PC-3 (cell line): ENCODE measurements at regions not wholly inside any gene's neighbourhood (a gene's known extent, or its start where the extent isn't known, plus 50 kb on each side); places are given as distances from the start of the nearest gene placed in this dataset.

ENCODE experiments used
- ATAC-seq: fragments of 200-7000 bp; cut with Tn5 transposase; 2 replicates; pipeline ENCODE4 v1.9.1; 2020; ENCODE audit warnings: mild to moderate bottlenecking, moderate library complexity
- BruUV-seq: library from RNA; stranded (reverse); fragments of 400-500 nt; replicated peaks from 2 replicates; lab custom pipeline; 2021; lab: Mats Ljungman, UMichigan
- CTCF ChIA-PET: fragments of 300-600 bp; sonication (Branson Sonifier 250); formaldehyde crosslinking; loops from one replicate; lab custom pipeline; 2022; ENCODE audit warnings: antibody characterized with exemption; lab: Charles Lee
- POLR2A ChIA-PET: fragments of 300-600 bp; sonication (Branson Sonifier 250); formaldehyde crosslinking; loops from one replicate; lab custom pipeline; 2022; ENCODE audit warnings: antibody characterized with exemption; ENCODE audit not compliant: unreplicated experiment; lab: Charles Lee
- DNase-seq: peaks from one replicate; pipeline ENCODE4 v3.0.0-alpha.2; 2015
- H2AFZ ChIP-seq: fragments of 300-600 bp; sonication (generic); 2 replicates; pipeline ENCODE4 v1.6.0; 2016; ENCODE audit warnings: antibody characterized with exemption, low read length
- H3F3A ChIP-seq: fragments of 300-600 bp; sonication (generic); one replicate; pipeline ENCODE4 v1.6.0; 2017; ENCODE audit warnings: antibody characterized with exemption, low read length, control low read depth, mild to moderate bottlenecking; ENCODE audit not compliant: unreplicated experiment
- H3K27ac ChIP-seq: fragments of 300-600 bp; sonication (generic); 2 replicates; pipeline ENCODE4 v1.5.1; 2016; ENCODE audit warnings: mild to moderate bottlenecking, low read length
- H3K27me3 ChIP-seq: fragments of 300-600 bp; sonication (generic); 2 replicates; pipeline ENCODE4 v1.6.1; 2016; ENCODE audit warnings: low read length, mixed read lengths
- H3K36me3 ChIP-seq: fragments of 300-600 bp; sonication (generic); 2 replicates; pipeline ENCODE4 v1.6.1; 2016; ENCODE audit warnings: low read depth, mixed run types, low read length, mixed read lengths
- H3K4me1 ChIP-seq: fragments of 300-600 bp; sonication (generic); 2 replicates; pipeline ENCODE4 v1.5.1; 2016; ENCODE audit warnings: low read length; ENCODE audit not compliant: insufficient read depth
- H3K4me2 ChIP-seq: fragments of 300-600 bp; sonication (generic); 2 replicates; pipeline ENCODE4 v1.6.0; 2016; ENCODE audit warnings: low read length
- H3K4me3 ChIP-seq: fragments of 300-600 bp; sonication (generic); 2 replicates; pipeline ENCODE4 v1.5.1; 2016; ENCODE audit warnings: mild to moderate bottlenecking, low read length, mixed read lengths
- H3K79me2 ChIP-seq: fragments of 300-600 bp; sonication (generic); 2 replicates; pipeline ENCODE4 v1.6.1; 2017; ENCODE audit warnings: low read length, mixed read lengths
- H3K9ac ChIP-seq: fragments of 300-600 bp; sonication (generic); 2 replicates; pipeline ENCODE4 v1.6.0; 2016; ENCODE audit warnings: mild to moderate bottlenecking, low read length
- H3K9me2 ChIP-seq: fragments of 300-600 bp; sonication (generic); replicated peaks from 2 replicates; pipeline ENCODE4 v1.6.1; 2016; ENCODE audit warnings: mixed run types, low read length, mixed read lengths
- H3K9me3 ChIP-seq: fragments of 300-600 bp; sonication (generic); 2 replicates; pipeline ENCODE4 v1.6.1; 2016; ENCODE audit warnings: low read length, mixed read lengths
- H4K20me1 ChIP-seq: fragments of 300-600 bp; sonication (generic); 2 replicates; pipeline ENCODE4 v1.6.1; 2016; ENCODE audit warnings: low read length, mixed read lengths
- EZH2 ChIP-seq: fragments of 300-600 bp; sonication (generic); IDR thresholded peaks from one replicate; pipeline ENCODE4 v1.6.1; 2017; ENCODE audit warnings: antibody characterized with exemption, mild to moderate bottlenecking, low read length; ENCODE audit not compliant: unreplicated experiment
- EZH2phosphoT487 ChIP-seq: fragments of 300-600 bp; sonication (generic); IDR thresholded peaks from 2 replicates; pipeline ENCODE4 v1.6.1; 2018; ENCODE audit warnings: mild to moderate bottlenecking, antibody characterized with exemption, low read length, borderline replicate concordance
- intact Hi-C: fragments of 100-400 bp; cut with micrococcal nuclease; formaldehyde crosslinking; loops from 2 replicates; pipeline ENCODE4 v1.9.0; 2023
- TF ChIP-seq, protein P1 (sequence below): fragments of 300-600 bp; sonication (generic); conservative IDR thresholded peaks from 2 replicates; pipeline ENCODE4 v1.5.1; 2017; ENCODE audit warnings: antibody characterized with exemption, low read depth, mild to moderate bottlenecking, low read length

DNA sequence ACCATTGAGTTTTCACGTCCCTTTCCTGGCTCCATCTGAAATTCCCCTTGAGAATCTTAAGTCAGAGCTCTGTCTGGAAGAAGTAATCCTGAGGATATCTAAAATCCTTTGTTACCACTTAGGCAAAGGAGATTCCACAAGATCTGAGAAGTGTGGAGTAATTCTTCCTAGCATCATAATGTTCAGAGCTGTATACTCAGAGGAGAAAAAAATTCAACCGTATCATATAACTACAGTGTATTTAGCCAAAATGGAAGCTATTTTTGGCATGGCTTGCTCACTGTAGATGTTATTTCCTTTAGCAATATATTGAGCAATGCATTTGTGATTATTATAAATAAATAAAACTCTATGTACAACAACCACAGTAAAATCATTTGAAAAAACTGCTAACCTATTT lies 1858.4 kb downstream of the EFNA5 start:
- TF ChIP-seq EZH2: no peak
- TF ChIP-seq, protein P1, sequence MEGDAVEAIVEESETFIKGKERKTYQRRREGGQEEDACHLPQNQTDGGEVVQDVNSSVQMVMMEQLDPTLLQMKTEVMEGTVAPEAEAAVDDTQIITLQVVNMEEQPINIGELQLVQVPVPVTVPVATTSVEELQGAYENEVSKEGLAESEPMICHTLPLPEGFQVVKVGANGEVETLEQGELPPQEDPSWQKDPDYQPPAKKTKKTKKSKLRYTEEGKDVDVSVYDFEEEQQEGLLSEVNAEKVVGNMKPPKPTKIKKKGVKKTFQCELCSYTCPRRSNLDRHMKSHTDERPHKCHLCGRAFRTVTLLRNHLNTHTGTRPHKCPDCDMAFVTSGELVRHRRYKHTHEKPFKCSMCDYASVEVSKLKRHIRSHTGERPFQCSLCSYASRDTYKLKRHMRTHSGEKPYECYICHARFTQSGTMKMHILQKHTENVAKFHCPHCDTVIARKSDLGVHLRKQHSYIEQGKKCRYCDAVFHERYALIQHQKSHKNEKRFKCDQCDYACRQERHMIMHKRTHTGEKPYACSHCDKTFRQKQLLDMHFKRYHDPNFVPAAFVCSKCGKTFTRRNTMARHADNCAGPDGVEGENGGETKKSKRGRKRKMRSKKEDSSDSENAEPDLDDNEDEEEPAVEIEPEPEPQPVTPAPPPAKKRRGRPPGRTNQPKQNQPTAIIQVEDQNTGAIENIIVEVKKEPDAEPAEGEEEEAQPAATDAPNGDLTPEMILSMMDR: no peak
- no peak for TF ChIP-seq EZH2phosphoT487
- ATAC-seq: no peak
- H3F3A ChIP-seq: no peaks in the 10 kb centered on the region
- no peaks in the 10 kb centered on the region for H3K9me3 ChIP-seq
- no peaks in the 10 kb centered on the region for H3K9me2 ChIP-seq
- no peak overlapping the region for H2AFZ ChIP-seq
- BruUV-seq: no TSS peak
- no peak overlapping the region for H3K4me3 ChIP-seq
- no peaks in the 10 kb centered on the region for H3K36me3 ChIP-seq
- ChIA-PET POLR2A (no interaction called here), CTCF (no interaction called here)
- H3K79me2 ChIP-seq: no peaks in the 10 kb centered on the region
- no peak overlapping the region for H3K9ac ChIP-seq
- no peak overlapping the region for H3K4me2 ChIP-seq
- no peak for DNase-seq
- H3K27ac ChIP-seq: no peak overlapping the region
- intact Hi-C loops: no loop called here
- H3K4me1 ChIP-seq: no peaks in the 10 kb centered on the region
- H4K20me1 ChIP-seq: no peaks in the 10 kb centered on the region
- H3K27me3 ChIP-seq: no peaks in the 10 kb centered on the region

DNA sequence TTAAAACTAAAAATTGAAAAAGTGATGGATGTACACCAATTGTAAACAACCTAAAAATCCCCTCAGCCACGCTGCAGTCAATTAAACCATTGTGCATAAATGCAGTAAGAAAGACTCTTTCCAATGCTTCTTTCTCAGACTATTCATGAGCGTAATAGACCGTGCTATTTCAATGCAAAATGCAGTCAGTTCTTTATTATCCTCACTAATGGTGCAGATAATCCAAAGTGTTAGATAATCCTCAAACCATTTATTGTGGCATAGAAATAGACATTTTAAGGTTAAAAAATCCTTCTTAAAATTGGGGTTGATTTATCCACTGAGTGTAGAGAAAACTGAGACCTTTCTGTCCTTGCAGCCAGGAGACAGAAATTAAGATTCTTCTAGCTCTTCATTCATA lies 1862.8 kb downstream of the EFNA5 start:
- no peak for ATAC-seq

DNA sequence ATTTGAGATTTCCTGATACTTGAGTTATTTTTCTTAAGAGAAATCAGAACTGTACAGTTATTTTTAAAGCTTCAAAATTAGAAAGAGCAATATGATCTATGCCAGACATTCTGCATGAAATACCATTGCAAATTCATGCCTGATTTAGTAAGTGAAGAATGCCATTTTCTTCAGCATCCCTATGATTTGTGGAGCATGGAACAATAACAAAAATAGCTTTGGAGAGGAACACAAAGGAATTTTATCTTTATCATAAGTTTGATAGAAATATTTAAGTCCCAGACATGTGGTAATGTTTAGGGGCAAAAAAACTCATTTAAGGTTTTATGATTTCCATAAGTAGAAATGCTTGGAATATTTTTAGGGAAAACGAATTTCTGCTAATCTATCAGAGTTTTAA lies 1863.4 kb downstream of the EFNA5 start:
- Histone ChIP-seq H3K27me3 (no peaks in the 10 kb centered on the region), H3K9me2 (no peaks in the 10 kb centered on the region), H4K20me1 (no peaks in the 10 kb centered on the region), H3K9me3 (no peaks in the 10 kb centered on the region), H3F3A (no peaks in the 10 kb centered on the region), H2AFZ (no peak overlapping the region), H3K79me2 (no peaks in the 10 kb centered on the region), H3K4me2 (no peak overlapping the region), H3K9ac (no peak overlapping the region), H3K4me3 (no peak overlapping the region), H3K27ac (no peak overlapping the region), H3K4me1 (no peaks in the 10 kb centered on the region), H3K36me3 (no peaks in the 10 kb centered on the region)
- TF ChIP-seq EZH2 (no peak), EZH2phosphoT487 (no peak)
- TF ChIP-seq, protein P1: no peak
- intact Hi-C loops: no loop called here
- no TSS peak for BruUV-seq
- ChIA-PET CTCF (no interaction called here), POLR2A (no interaction called here)
- ATAC-seq (no peak), DNase-seq (no peak)

More for the DNA sequence above, 1862.8 kb downstream of the EFNA5 start:
- no TSS peak for BruUV-seq
- intact Hi-C loops: no loop called here
- ChIA-PET CTCF (no interaction called here), POLR2A (no interaction called here)
- H3K9me3 ChIP-seq: no peaks in the 10 kb centered on the region
- H3K27ac ChIP-seq: no peak overlapping the region
- H3F3A ChIP-seq: no peaks in the 10 kb centered on the region
- TF ChIP-seq, protein P1: no peak
- TF ChIP-seq EZH2 (no peak), EZH2phosphoT487 (no peak)
- no peak overlapping the region for H3K4me2 ChIP-seq
- no peak for DNase-seq
- H3K9me2 ChIP-seq: no peaks in the 10 kb centered on the region
- no peaks in the 10 kb centered on the region for H3K27me3 ChIP-seq
- no peak overlapping the region for H2AFZ ChIP-seq
- no peak overlapping the region for H3K9ac ChIP-seq
- H3K79me2 ChIP-seq: no peaks in the 10 kb centered on the region
- H3K36me3 ChIP-seq: no peaks in the 10 kb centered on the region
- H3K4me1 ChIP-seq: no peaks in the 10 kb centered on the region
- H3K4me3 ChIP-seq: no peak overlapping the region
- no peaks in the 10 kb centered on the region for H4K20me1 ChIP-seq
